WTC11 (cell line): ENCODE measurements at regions not wholly inside any gene's neighbourhood (a gene's known extent, or its start where the extent isn't known, plus 50 kb on each side); places are given as distances from the start of the nearest gene placed in this dataset.

Experiments used
- CTCF ChIP-seq: fragments of 200-600 bp; IDR thresholded peaks from 2 replicates; pipeline ENCODE4 v1.8.0; 2022; ENCODE audit warnings: antibody characterized with exemption
- IRF2 ChIP-seq: sonication (generic); formaldehyde crosslinking; IDR thresholded peaks from 2 replicates; pipeline ENCODE4 v1.8.0; 2022; ENCODE audit warnings: low read depth, missing genetic modification reagents, borderline replicate concordance
- NR3C1 ChIP-seq: sonication (generic); formaldehyde crosslinking; conservative IDR thresholded peaks from 2 replicates; pipeline ENCODE4 v1.8.1; 2023; ENCODE audit warnings: low read depth, mild to moderate bottlenecking, missing genetic modification reagents
- PREB ChIP-seq: sonication (generic); formaldehyde crosslinking; IDR thresholded peaks from 2 replicates; pipeline ENCODE4 v1.8.1; 2022; ENCODE audit warnings: mild to moderate bottlenecking, missing genetic modification reagents, moderate library complexity, borderline replicate concordance

DNA sequence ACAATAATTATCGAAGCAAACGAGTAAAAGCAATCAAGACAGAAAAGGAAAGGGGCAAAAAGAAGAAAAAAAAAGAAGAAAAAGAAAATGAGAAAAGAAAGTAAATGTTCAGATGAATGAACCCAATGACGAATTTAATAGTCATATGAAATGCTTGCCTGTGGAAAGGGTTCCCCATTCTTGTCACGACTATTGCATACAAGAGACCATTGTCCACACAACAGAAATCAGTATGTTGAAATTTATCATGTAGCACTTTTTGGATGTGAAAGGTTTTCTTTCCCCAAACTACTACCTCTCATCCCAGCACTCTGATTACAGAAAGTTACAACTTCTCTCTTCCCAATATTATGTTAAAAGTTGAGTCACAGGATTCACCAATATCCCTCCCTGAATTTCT, 162.4 kb downstream of the ZDHHC21 start:
- TF ChIP-seq NR3C1 (CRISPR knock-in tag): no peak
- no peak for TF ChIP-seq CTCF
- no peak for TF ChIP-seq PREB (CRISPR knock-in tag)
- TF ChIP-seq IRF2: no peak
